ENCODE measurements at regions not wholly inside any gene's neighbourhood (a gene's known extent, or its start where the extent isn't known, plus 50 kb on each side); places are given as distances from the start of the nearest gene placed in this dataset.

DNA sequence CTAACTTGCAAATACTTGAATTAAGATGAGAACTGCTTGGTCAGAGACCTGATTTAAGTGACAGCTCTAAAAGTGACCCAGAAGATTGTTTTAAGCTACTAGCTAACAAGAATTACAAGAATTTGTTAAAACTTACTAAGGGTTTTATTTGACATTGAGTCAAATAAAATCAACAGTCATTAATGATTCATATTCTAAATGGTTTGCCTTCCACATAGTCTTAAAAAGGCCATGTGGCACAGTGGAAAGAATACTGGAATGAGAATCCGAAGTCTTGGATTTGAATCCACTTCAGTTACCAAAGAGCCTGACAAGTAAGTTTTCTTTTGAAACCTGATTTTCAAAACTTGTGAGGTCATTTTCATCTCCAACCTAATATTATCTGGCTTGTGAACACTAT, 489.3 kb downstream of the ADCYAP1 start:
- no peak for DNase-seq
- TF ChIP-seq POLR2AphosphoS5 (IDR thresholded peaks at IDR 0.05): no peak
- no peak for TF ChIP-seq EP300 (IDR thresholded peaks at IDR 0.05)
- TF ChIP-seq POLR2A (IDR thresholded peaks at IDR 0.05): no peak
- TF ChIP-seq, protein P1, sequence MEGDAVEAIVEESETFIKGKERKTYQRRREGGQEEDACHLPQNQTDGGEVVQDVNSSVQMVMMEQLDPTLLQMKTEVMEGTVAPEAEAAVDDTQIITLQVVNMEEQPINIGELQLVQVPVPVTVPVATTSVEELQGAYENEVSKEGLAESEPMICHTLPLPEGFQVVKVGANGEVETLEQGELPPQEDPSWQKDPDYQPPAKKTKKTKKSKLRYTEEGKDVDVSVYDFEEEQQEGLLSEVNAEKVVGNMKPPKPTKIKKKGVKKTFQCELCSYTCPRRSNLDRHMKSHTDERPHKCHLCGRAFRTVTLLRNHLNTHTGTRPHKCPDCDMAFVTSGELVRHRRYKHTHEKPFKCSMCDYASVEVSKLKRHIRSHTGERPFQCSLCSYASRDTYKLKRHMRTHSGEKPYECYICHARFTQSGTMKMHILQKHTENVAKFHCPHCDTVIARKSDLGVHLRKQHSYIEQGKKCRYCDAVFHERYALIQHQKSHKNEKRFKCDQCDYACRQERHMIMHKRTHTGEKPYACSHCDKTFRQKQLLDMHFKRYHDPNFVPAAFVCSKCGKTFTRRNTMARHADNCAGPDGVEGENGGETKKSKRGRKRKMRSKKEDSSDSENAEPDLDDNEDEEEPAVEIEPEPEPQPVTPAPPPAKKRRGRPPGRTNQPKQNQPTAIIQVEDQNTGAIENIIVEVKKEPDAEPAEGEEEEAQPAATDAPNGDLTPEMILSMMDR (IDR thresholded peaks at IDR 0.05): no peak
- Histone ChIP-seq H3K27me3 (no peaks in the 10 kb centered on the region), H3K4me3 (no peak overlapping the region), H3K36me3 (no peaks in the 10 kb centered on the region), H3K9me3 (peaks cover 0 to 4% (median 2%) of the 10 kb centered on the region in 4 donors), H3K4me1 (no peaks in the 10 kb centered on the region), H3K27ac (no peak overlapping the region)
- WGBS, 5 donors: 91 to 98% (median 94%) methylated on average over 1 of the region's 1 CpG
- intact Hi-C loops (cut with DNase I; ENCODE audit: low total_unique reads): no loop called here

DNA sequence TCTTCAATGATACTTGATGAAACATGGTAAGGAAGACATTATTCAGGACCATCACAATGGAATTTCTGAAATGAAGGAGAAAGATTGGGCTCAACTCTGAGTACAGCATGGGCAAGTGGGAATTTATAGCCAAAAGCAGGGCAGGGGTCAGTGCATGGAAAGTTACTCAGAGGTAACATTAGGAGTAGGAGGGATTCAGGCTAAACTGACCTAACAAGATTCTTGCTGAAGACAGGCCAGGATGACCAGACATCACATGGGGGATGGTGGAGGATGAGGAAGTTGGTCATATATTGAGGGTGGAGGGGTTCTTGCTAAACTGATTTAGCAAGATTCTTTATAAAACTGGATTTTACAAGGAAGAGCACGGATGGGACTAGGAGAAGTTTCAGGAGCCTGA, 489.8 kb downstream of the ADCYAP1 start:
- 69 to 88% (median 83%) methylated on average over 1 of the region's 1 CpG for WGBS, 5 donors
- intact Hi-C loops (cut with DNase I; ENCODE audit: low total_unique reads): no loop called here
- TF ChIP-seq, protein P1 (IDR thresholded peaks at IDR 0.05): no peak
- TF ChIP-seq POLR2A (IDR thresholded peaks at IDR 0.05): no peak
- no peak for TF ChIP-seq POLR2AphosphoS5 (IDR thresholded peaks at IDR 0.05)
- TF ChIP-seq EP300 (IDR thresholded peaks at IDR 0.05): no peak

DNA sequence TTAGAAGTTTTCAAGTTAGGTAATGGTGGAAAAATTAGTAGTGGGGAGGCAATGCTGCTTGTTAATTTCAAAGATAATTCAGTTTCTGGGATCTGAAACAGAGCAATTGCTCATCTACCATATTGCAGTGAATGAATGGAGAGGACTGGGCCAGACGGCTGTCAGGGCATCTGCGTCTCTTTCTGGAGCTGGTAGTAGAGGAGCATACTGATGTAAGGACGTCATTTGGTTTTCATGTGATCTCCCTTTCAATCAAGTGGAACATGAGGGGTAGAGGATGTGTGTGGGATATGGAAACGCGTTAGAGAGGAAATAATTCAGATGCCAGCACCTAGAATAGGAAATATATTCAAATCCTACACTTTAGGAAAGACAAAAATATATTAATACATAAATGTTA, 490.3 kb downstream of the ADCYAP1 start:
- 70 to 89% (median 80%) methylated on average over 5 of the region's 5 CpGs for WGBS, 5 donors
- no peak for TF ChIP-seq POLR2A (IDR thresholded peaks at IDR 0.05)
- TF ChIP-seq, protein P1 (IDR thresholded peaks at IDR 0.05): no peak
- TF ChIP-seq POLR2AphosphoS5 (IDR thresholded peaks at IDR 0.05): no peak
- TF ChIP-seq EP300 (IDR thresholded peaks at IDR 0.05): no peak

More for the DNA sequence above, 489.8 kb downstream of the ADCYAP1 start:
- no peak overlapping the region for H3K27ac ChIP-seq
- peaks cover 0 to 3% (median 0%) of the 10 kb centered on the region in 4 donors for H3K9me3 ChIP-seq
- no peaks in the 10 kb centered on the region for H3K27me3 ChIP-seq
- no peaks in the 10 kb centered on the region for H3K36me3 ChIP-seq
- no peak for DNase-seq
- H3K4me3 ChIP-seq: no peak overlapping the region
- H3K4me1 ChIP-seq: no peaks in the 10 kb centered on the region

DNA sequence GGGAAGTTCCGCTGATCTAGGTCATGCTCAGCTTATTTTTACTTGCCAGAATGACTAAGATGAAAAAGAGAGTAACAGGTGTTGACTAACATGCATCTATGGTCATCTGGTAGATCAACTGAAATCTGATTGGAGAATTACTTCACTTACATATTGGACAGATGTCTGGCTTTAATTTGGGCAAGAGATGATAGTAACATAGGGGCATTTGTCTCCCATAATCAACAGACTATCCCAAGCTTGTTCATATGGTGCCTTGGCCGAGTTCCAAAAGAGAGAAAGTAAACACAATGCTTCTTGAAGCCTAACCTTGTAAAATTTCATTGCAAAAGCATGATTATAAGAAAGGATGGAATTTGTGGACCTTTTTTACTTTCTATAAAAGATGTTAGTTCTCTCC, 503.7 kb downstream of the ADCYAP1 start:
- Histone ChIP-seq H3K4me1 (no peaks in the 10 kb centered on the region), H3K9me3 (no peaks in the 10 kb centered on the region), H3K4me3 (no peak overlapping the region), H3K27me3 (no peaks in the 10 kb centered on the region), H3K27ac (no peak overlapping the region), H3K36me3 (no peaks in the 10 kb centered on the region)
- WGBS, 5 donors: 33 to 49% (median 40%) methylated on average over 2 of the region's 2 CpGs
- intact Hi-C loops (cut with DNase I; ENCODE audit: low total_unique reads): no loop called here
- DNase-seq: no peak
- TF ChIP-seq POLR2A (IDR thresholded peaks at IDR 0.05) (no peak), POLR2AphosphoS5 (IDR thresholded peaks at IDR 0.05) (no peak), EP300 (IDR thresholded peaks at IDR 0.05) (no peak)
- TF ChIP-seq, protein P1 (IDR thresholded peaks at IDR 0.05): no peak

More for the DNA sequence above, 490.3 kb downstream of the ADCYAP1 start:
- Histone ChIP-seq H3K4me1 (no peaks in the 10 kb centered on the region), H3K27me3 (no peaks in the 10 kb centered on the region), H3K27ac (no peak overlapping the region), H3K4me3 (no peak overlapping the region), H3K9me3 (no peaks in the 10 kb centered on the region), H3K36me3 (no peaks in the 10 kb centered on the region)
- intact Hi-C loops (cut with DNase I; ENCODE audit: low total_unique reads): no loop called here
- no peak for DNase-seq

All from stomach (tissue), 8 donors.